ENCODE measurements at regions not wholly inside any gene's neighbourhood (a gene's known extent, or its start where the extent isn't known, plus 50 kb on each side); places are given as distances from the start of the nearest gene placed in this dataset.

- TF ChIP-seq CTCF (IDR thresholded peaks at IDR 0.05) (no peak), POLR2A (IDR thresholded peaks at IDR 0.05) (no peak)
These were observed 368.7 kb downstream of the EFNA5 start for GRCh38 chr5:107301999-107302398.

All from right lobe of liver (tissue), 4 donors.